WI38 (cell line): ENCODE measurements at regions not wholly inside any gene's neighbourhood (a gene's known extent, or its start where the extent isn't known, plus 50 kb on each side); places are given as distances from the start of the nearest gene placed in this dataset.

Experiments
- H3K4me3 ChIP-seq: 2 replicates; pipeline ENCODE4 v1.5.1; 2011; ENCODE audit warnings: low read depth, mild to moderate bottlenecking, control low read depth, low read length
- CTCF ChIP-seq: IDR thresholded peaks from 2 replicates; pipeline ENCODE4 v1.5.1; 2012; ENCODE audit warnings: low read depth, mild to moderate bottlenecking, control low read depth, low read length

- TF ChIP-seq CTCF: no peak
- H3K4me3 ChIP-seq: no peak overlapping the region
Measured at GRCh38 chr12:131478468-131478867, 232.4 kb upstream of the SFSWAP start.

GRCh38 chr12:131482199-131482598 lies 228.7 kb upstream of the SFSWAP start:
- TF ChIP-seq CTCF: no peak
- no peak overlapping the region for H3K4me3 ChIP-seq

- no peak for TF ChIP-seq CTCF
- no peak overlapping the region for H3K4me3 ChIP-seq
Measured at GRCh38 chr12:131482686-131483085, 228.2 kb upstream of the SFSWAP start.

GRCh38 chr12:131486451-131487230 lies 224.2 kb upstream of the SFSWAP start:
- TF ChIP-seq CTCF: no peak
- H3K4me3 ChIP-seq: no peak overlapping the region

GRCh38 chr12:131487388-131488124 lies 223.3 kb upstream of the SFSWAP start:
- H3K4me3 ChIP-seq: no peak overlapping the region
- no peak for TF ChIP-seq CTCF

- no peak overlapping the region for H3K4me3 ChIP-seq
- TF ChIP-seq CTCF: no peak
Measured at GRCh38 chr12:131489718-131490117, 221.2 kb upstream of the SFSWAP start.

- no peak overlapping the region for H3K4me3 ChIP-seq
- no peak for TF ChIP-seq CTCF
Measured at GRCh38 chr12:131491155-131491554, 219.7 kb upstream of the SFSWAP start.
